Natural killer cell (primary cell): ENCODE measurements at regions not wholly inside any gene's neighbourhood (a gene's known extent, or its start where the extent isn't known, plus 50 kb on each side); places are given as distances from the start of the nearest gene placed in this dataset.
"Not testable (repeated sequence)": the region's sequence is repeated elsewhere in the genome, so short reads cannot be mapped to it uniquely, and the experiment has no call there.

Experiments used
- ATAC-seq, 3 donors: fragments of 150-1000 bp in 2 of 3; fragments of 200-7000 bp in 1 of 3; cut with Tn5 transposase; 1 replicate in 1 of 3; 2 replicates in 2 of 3; pipeline ENCODE4 v1.10.0; 2021; ENCODE audit warnings: mild to moderate bottlenecking in 2 of 3, moderate library complexity in 2 of 3
- DNase-seq, 2 donors: peaks; one replicate each; pipeline versions ENCODE4 v3.0.0 to v3.0.0-alpha.2; 2013 to 2021; ENCODE audit warnings: mixed read lengths in 1 of 2
- H3K27ac ChIP-seq: one replicate; pipeline ENCODE4 v1.5.1; 2013; ENCODE audit warnings: mild to moderate bottlenecking, low read length
- H3K27me3 ChIP-seq: one replicate; pipeline ENCODE4 v1.6.1; 2013; ENCODE audit warnings: low read length; ENCODE audit not compliant: control insufficient read depth, insufficient read depth
- H3K36me3 ChIP-seq: one replicate; pipeline ENCODE4 v1.6.1; 2013; ENCODE audit warnings: low read length; ENCODE audit not compliant: control insufficient read depth, insufficient read depth
- H3K4me1 ChIP-seq: one replicate; pipeline ENCODE4 v1.6.1; 2013; ENCODE audit warnings: low read length; ENCODE audit not compliant: control insufficient read depth, insufficient read depth
- H3K4me3 ChIP-seq: one replicate; pipeline ENCODE4 v1.5.1; 2013; ENCODE audit warnings: low read length
- H3K9me3 ChIP-seq: one replicate; pipeline ENCODE4 v1.6.1; 2013; ENCODE audit warnings: low read length; ENCODE audit not compliant: control insufficient read depth, insufficient read depth
- H3K27ac Mint-ChIP-seq, 2 donors: one replicate each; pipeline ENCODE4 v1.8.0; 2022; ENCODE audit warnings: mild to moderate bottlenecking in 2 of 2, mixed read lengths in 2 of 2, moderate library complexity in 1 of 2
- H3K27me3 Mint-ChIP-seq, 2 donors: one replicate each; pipeline ENCODE4 v1.8.0; 2022; ENCODE audit warnings: low read depth in 2 of 2, mixed read lengths in 2 of 2
- H3K36me3 Mint-ChIP-seq: one replicate; pipeline ENCODE4 v1.8.0; 2022; ENCODE audit warnings: mixed read lengths
- H3K4me1 Mint-ChIP-seq, 2 donors: one replicate each; pipeline ENCODE4 v1.8.0; 2022; ENCODE audit warnings: mixed read lengths in 2 of 2
- H3K4me3 Mint-ChIP-seq: one replicate; pipeline ENCODE4 v1.8.0; 2022; ENCODE audit warnings: mild to moderate bottlenecking, moderate library complexity, mixed read lengths
- H3K9me3 Mint-ChIP-seq, 2 donors: one replicate each; pipeline ENCODE4 v1.8.0; 2022; ENCODE audit warnings: mixed read lengths in 2 of 2
- CTCF ChIP-seq: fragments of 200-600 bp; IDR thresholded peaks from one replicate; pipeline ENCODE4 v1.8.0; 2022; ENCODE audit warnings: antibody characterized with exemption
- WGBS: methylation state at CpG from one replicate; pipeline ENCODE4 v1.1.7; 2013; ENCODE audit warnings: missing lambda C conversion rate; ENCODE audit not compliant: insufficient coverage; 5-methylcytosine and 5-hydroxymethylcytosine counted together
- intact Hi-C: fragments of 100-400 bp; cut with micrococcal nuclease; formaldehyde crosslinking; loops from one replicate; pipeline ENCODE4 v1.14.2; 2022

GRCh38 chr2:37769551-37769950 is 98.1 kb upstream of the CDC42EP3 start:
- H3K27ac Mint-ChIP-seq, result no peak overlapping the region
- H3K4me3 Mint-ChIP-seq, result no peak overlapping the region
- ATAC-seq (no peak), DNase-seq (no peak)
- Histone ChIP-seq H3K36me3 (no peaks in the 10 kb centered on the region), H3K27ac (no peak overlapping the region), H3K4me3 (no peak overlapping the region), H3K9me3 (no peaks in the 10 kb centered on the region), H3K27me3 (no peaks in the 10 kb centered on the region), H3K4me1 (peaks cover 13% of the 10 kb centered on the region)
- no peaks in the 10 kb centered on the region for H3K36me3 Mint-ChIP-seq
- intact Hi-C loops, result no loop called here
- WGBS, result 97% methylated on average over 3 of the region's 3 CpGs
- no peaks in the 10 kb centered on the region for H3K27me3 Mint-ChIP-seq
- TF ChIP-seq CTCF, result no peak
- H3K4me1 Mint-ChIP-seq, result peaks cover 18 to 30% of the 10 kb centered on the region in 2 donors
- no peaks in the 10 kb centered on the region for H3K9me3 Mint-ChIP-seq

GRCh38 chr2:37770797-37771196 is 99.4 kb upstream of the CDC42EP3 start:
- no peak for ATAC-seq
- Histone ChIP-seq H3K9me3 (no peaks in the 10 kb centered on the region), H3K4me3 (no peak overlapping the region), H3K4me1 (peaks cover 13% of the 10 kb centered on the region), H3K36me3 (no peaks in the 10 kb centered on the region), H3K27me3 (no peaks in the 10 kb centered on the region), H3K27ac (no peak overlapping the region)
- Mint-ChIP-seq H3K9me3 (no peaks in the 10 kb centered on the region), H3K4me1 (peaks cover 18 to 30% of the 10 kb centered on the region in 2 donors), H3K27me3 (no peaks in the 10 kb centered on the region), H3K27ac (no peak overlapping the region), H3K36me3 (no peaks in the 10 kb centered on the region), H3K4me3 (no peak overlapping the region)
- no peak for DNase-seq
- intact Hi-C loops, result no loop called here
- no peak for TF ChIP-seq CTCF
- 94% methylated on average over 2 of the region's 2 CpGs for WGBS

GRCh38 chr2:37771600-37772088 is 100.2 kb upstream of the CDC42EP3 start:
- intact Hi-C loops, result no loop called here
- Mint-ChIP-seq H3K27me3 (no peaks in the 10 kb centered on the region), H3K4me3 (no peak overlapping the region), H3K36me3 (no peaks in the 10 kb centered on the region), H3K9me3 (no peaks in the 10 kb centered on the region), H3K27ac (peak overlapping the region in 1 of 2 donors; percentile 9), H3K4me1 (peaks cover 18 to 30% of the 10 kb centered on the region in 2 donors)
- H3K9me3 ChIP-seq, result no peaks in the 10 kb centered on the region
- ATAC-seq (no peak), DNase-seq (no peak)
- H3K4me3 ChIP-seq, result no peak overlapping the region
- no peaks in the 10 kb centered on the region for H3K36me3 ChIP-seq
- no peak for TF ChIP-seq CTCF
- peaks cover 13% of the 10 kb centered on the region for H3K4me1 ChIP-seq
- H3K27ac ChIP-seq, result no peak overlapping the region
- no peaks in the 10 kb centered on the region for H3K27me3 ChIP-seq
- WGBS, result 77% methylated on average over 3 of the region's 3 CpGs

GRCh38 chr2:37773371-37774130 is 102.1 kb upstream of the CDC42EP3 start:
- Mint-ChIP-seq H3K36me3 (no peaks in the 10 kb centered on the region), H3K27ac (no peak overlapping the region), H3K27me3 (no peaks in the 10 kb centered on the region), H3K4me1 (peaks cover 11 to 22% of the 10 kb centered on the region in 2 donors), H3K9me3 (no peaks in the 10 kb centered on the region), H3K4me3 (no peak overlapping the region)
- intact Hi-C loops, result no loop called here
- no peaks in the 10 kb centered on the region for H3K36me3 ChIP-seq
- H3K27ac ChIP-seq, result no peak overlapping the region
- WGBS, result 83% methylated on average over 8 of the region's 8 CpGs
- ATAC-seq (no peak), DNase-seq (no peak)
- H3K27me3 ChIP-seq, result no peaks in the 10 kb centered on the region
- peaks cover 8% of the 10 kb centered on the region for H3K4me1 ChIP-seq
- no peaks in the 10 kb centered on the region for H3K9me3 ChIP-seq
- no peak for TF ChIP-seq CTCF
- no peak overlapping the region for H3K4me3 ChIP-seq

- H3K27ac Mint-ChIP-seq, H3K36me3 ChIP-seq, H3K9me3 ChIP-seq, intact Hi-C loops, DNase-seq, H3K27me3 Mint-ChIP-seq, H3K4me3 Mint-ChIP-seq, H3K27me3 ChIP-seq, H3K9me3 Mint-ChIP-seq, H3K36me3 Mint-ChIP-seq, ATAC-seq, H3K4me3 ChIP-seq, H3K4me1 ChIP-seq, H3K27ac ChIP-seq: not testable (repeated sequence)
- 91% methylated on average over 3 of the region's 6 CpGs for WGBS
- peaks cover 11 to 22% of the 10 kb centered on the region in 2 donors for H3K4me1 Mint-ChIP-seq
These were observed 102.9 kb upstream of the CDC42EP3 start for GRCh38 chr2:37774171-37774944.
